Trophoblast cell (in vitro differentiated cells and primary cell): ENCODE measurements at regions not wholly inside any gene's neighbourhood (a gene's known extent, or its start where the extent isn't known, plus 50 kb on each side); places are given as distances from the start of the nearest gene placed in this dataset.

Source experiments
- DNase-seq, 2 donors: peaks; one replicate each; pipeline ENCODE4 v3.0.0-alpha.2; 2016
- H2AFZ ChIP-seq: 2 replicates; pipeline ENCODE4 v1.6.1; 2013; ENCODE audit warnings: low read length, moderate library complexity, mild to moderate bottlenecking; ENCODE audit not compliant: insufficient read depth, poor library complexity
- H2AK5ac ChIP-seq: 2 replicates; pipeline ENCODE4 v1.6.1; 2013; ENCODE audit warnings: mild to moderate bottlenecking, low read length
- H2BK120ac ChIP-seq: 2 replicates; pipeline ENCODE4 v1.6.1; 2013; ENCODE audit warnings: low read length, mild to moderate bottlenecking, moderate library complexity; ENCODE audit not compliant: insufficient read depth, poor library complexity
- H2BK12ac ChIP-seq: 2 replicates; pipeline ENCODE4 v1.6.1; 2013; ENCODE audit warnings: mild to moderate bottlenecking, low read length, moderate library complexity
- H2BK5ac ChIP-seq: 2 replicates; pipeline ENCODE4 v1.6.1; 2013; ENCODE audit warnings: low read length, low read depth, moderate library complexity, mild to moderate bottlenecking; ENCODE audit not compliant: poor library complexity
- H3K14ac ChIP-seq: 2 replicates; pipeline ENCODE4 v1.6.1; 2013; ENCODE audit warnings: mild to moderate bottlenecking, low read length
- H3K18ac ChIP-seq: 2 replicates; pipeline ENCODE4 v1.6.1; 2013; ENCODE audit warnings: mild to moderate bottlenecking, low read length
- H3K23ac ChIP-seq: 2 replicates; pipeline ENCODE4 v1.6.1; 2013; ENCODE audit warnings: low read length
- H3K27ac ChIP-seq: 2 replicates; pipeline ENCODE4 v1.5.1; 2013; ENCODE audit warnings: low read depth, mild to moderate bottlenecking, inconsistent platforms, low read length, moderate library complexity
- H3K27me3 ChIP-seq: 2 replicates; pipeline ENCODE4 v1.6.1; 2013; ENCODE audit warnings: inconsistent platforms, mild to moderate bottlenecking, low read length, moderate library complexity; ENCODE audit not compliant: insufficient read depth
- H3K36me3 ChIP-seq, 2 experiments: 1 replicate in 1 of 2; 2 replicates in 1 of 2; pipeline ENCODE4 v1.6.1; 2013; ENCODE audit warnings: low read length in 2 of 2, mild to moderate bottlenecking in 2 of 2, moderate library complexity in 1 of 2; ENCODE audit not compliant: insufficient read depth in 2 of 2, control insufficient read depth in 1 of 2
- H3K4ac ChIP-seq: 2 replicates; pipeline ENCODE4 v1.6.1; 2013; ENCODE audit warnings: low read depth, mild to moderate bottlenecking, low read length, moderate library complexity
- H3K4me1 ChIP-seq, 2 experiments: 1 replicate in 1 of 2; 2 replicates in 1 of 2; pipeline ENCODE4 v1.6.1; 2013; ENCODE audit warnings: low read length in 2 of 2, mild to moderate bottlenecking in 2 of 2, moderate library complexity in 1 of 2; ENCODE audit not compliant: insufficient read depth in 2 of 2, control insufficient read depth in 1 of 2
- H3K4me2 ChIP-seq: 2 replicates; pipeline ENCODE4 v1.6.1; 2013; ENCODE audit warnings: inconsistent platforms, mild to moderate bottlenecking, low read length, moderate library complexity
- H3K4me3 ChIP-seq: 2 replicates; pipeline ENCODE4 v1.5.1; 2013; ENCODE audit warnings: mild to moderate bottlenecking, low read depth, low read length, inconsistent platforms
- H3K79me1 ChIP-seq: one replicate; pipeline ENCODE4 v1.6.1; 2013; ENCODE audit warnings: low read length
- H3K79me2 ChIP-seq: 2 replicates; pipeline ENCODE4 v1.6.1; 2013; ENCODE audit warnings: low read length, mild to moderate bottlenecking; ENCODE audit not compliant: control insufficient read depth, insufficient read depth, poor library complexity
- H3K9ac ChIP-seq: 2 replicates; pipeline ENCODE4 v1.6.1; 2013; ENCODE audit warnings: mild to moderate bottlenecking, low read length
- H3K9me3 ChIP-seq: 2 replicates; pipeline ENCODE4 v1.6.1; 2013; ENCODE audit warnings: low read depth, mild to moderate bottlenecking, control low read depth, inconsistent platforms, low read length; ENCODE audit not compliant: insufficient read depth
- H4K12ac ChIP-seq: 2 replicates; pipeline ENCODE4 v1.6.1; 2013; ENCODE audit warnings: low read depth, mild to moderate bottlenecking, low read length, moderate library complexity
- H4K8ac ChIP-seq: 2 replicates; pipeline ENCODE4 v1.6.1; 2013; ENCODE audit warnings: low read depth, mild to moderate bottlenecking, low read length, moderate library complexity
- H4K91ac ChIP-seq: one replicate; pipeline ENCODE4 v1.6.1; 2013; ENCODE audit warnings: low read depth, mild to moderate bottlenecking, low read length, moderate library complexity
- WGBS: extraction: QIAGEN DNeasy Blood & Tissue Kit; methylation state at CpG from one replicate; pipeline ENCODE4 v1.1.7; 2013; ENCODE audit warnings: missing lambda C conversion rate; ENCODE audit not compliant: insufficient read length, insufficient coverage; ENCODE audit errors: extremely low coverage; 5-methylcytosine and 5-hydroxymethylcytosine counted together

DNA sequence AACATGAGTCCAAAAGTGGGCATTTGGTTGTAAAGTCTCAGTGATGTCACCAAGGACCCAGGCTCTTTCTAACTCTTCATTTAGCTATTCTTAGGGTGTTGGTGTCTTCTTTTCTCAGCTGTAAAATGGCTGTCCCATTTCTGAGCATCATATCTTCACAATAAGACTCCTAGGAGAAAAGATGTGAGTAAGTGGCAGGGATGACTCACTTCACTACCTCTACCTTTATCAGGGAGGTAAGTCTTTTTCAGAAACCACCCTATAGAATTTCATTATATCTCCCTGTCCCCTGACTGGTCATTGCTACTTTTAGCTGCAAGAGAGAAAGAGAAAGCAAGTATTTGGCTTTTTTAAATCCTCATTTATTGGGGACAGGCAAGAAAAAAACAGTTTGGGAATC, 300.2 kb upstream of the RBMS3 start:
- H3K27ac ChIP-seq, result no peak overlapping the region
- H3K4me1 ChIP-seq, result no peaks in the 10 kb centered on the region
- H3K4ac ChIP-seq, result no peak overlapping the region
- H3K4me2 ChIP-seq, result no peak overlapping the region
- H3K36me3 ChIP-seq, result no peaks in the 10 kb centered on the region
- no peak overlapping the region for H3K18ac ChIP-seq
- H4K12ac ChIP-seq, result no peak overlapping the region
- H2BK12ac ChIP-seq, result no peak overlapping the region
- no peaks in the 10 kb centered on the region for H3K79me2 ChIP-seq
- H3K9me3 ChIP-seq, result no peaks in the 10 kb centered on the region
- H2BK5ac ChIP-seq, result no peak overlapping the region
- H3K14ac ChIP-seq, result no peak overlapping the region
- H3K4me3 ChIP-seq, result no peak overlapping the region
- no peaks in the 10 kb centered on the region for H3K79me1 ChIP-seq
- H3K23ac ChIP-seq, result no peak overlapping the region
- no peak overlapping the region for H2AK5ac ChIP-seq
- DNase-seq, result no peak
- H2AFZ ChIP-seq, result no peak overlapping the region
- no peak overlapping the region for H4K8ac ChIP-seq
- H3K27me3 ChIP-seq, result no peaks in the 10 kb centered on the region
- no peak overlapping the region for H4K91ac ChIP-seq
- no peak overlapping the region for H2BK120ac ChIP-seq
- no peak overlapping the region for H3K9ac ChIP-seq

DNA sequence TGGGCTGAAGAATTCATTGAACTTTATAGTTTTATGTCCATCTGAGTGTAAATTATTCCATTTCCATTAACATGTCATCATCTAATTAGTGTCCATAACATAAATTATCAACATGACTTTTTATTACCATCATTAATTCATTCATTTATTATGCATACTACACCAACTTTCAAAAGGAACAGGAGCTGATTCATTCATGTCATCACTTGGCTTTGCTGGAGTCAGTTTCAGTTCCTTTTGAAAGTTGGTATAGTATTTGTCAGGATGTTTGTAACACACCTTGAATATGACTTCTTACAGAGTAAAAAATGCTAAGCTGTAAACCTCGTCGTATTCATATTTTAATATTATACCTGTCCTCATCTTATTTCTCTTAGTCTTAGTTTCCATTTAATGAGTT, 298.0 kb upstream of the RBMS3 start:
- Histone ChIP-seq H3K4me1 (no peaks in the 10 kb centered on the region), H3K9ac (no peak overlapping the region), H3K4me3 (no peak overlapping the region), H2BK120ac (no peak overlapping the region), H3K79me2 (no peaks in the 10 kb centered on the region), H3K23ac (no peak overlapping the region), H3K14ac (no peak overlapping the region), H3K27ac (no peak overlapping the region), H2BK12ac (no peak overlapping the region), H4K8ac (no peak overlapping the region), H3K79me1 (no peaks in the 10 kb centered on the region), H4K12ac (no peak overlapping the region), H2AK5ac (no peak overlapping the region), H3K27me3 (no peaks in the 10 kb centered on the region), H2BK5ac (no peak overlapping the region), H3K4ac (no peak overlapping the region), H3K4me2 (no peak overlapping the region), H3K36me3 (no peaks in the 10 kb centered on the region), H3K18ac (no peak overlapping the region), H3K9me3 (no peaks in the 10 kb centered on the region), H4K91ac (no peak overlapping the region), H2AFZ (no peak overlapping the region)
- no CpG with 5 or more reads among the region's 2 CpGs for WGBS
- DNase-seq, result no peak

- no peak overlapping the region for H2AK5ac ChIP-seq
- H2BK120ac ChIP-seq, result no peak overlapping the region
- H3K9me3 ChIP-seq, result no peaks in the 10 kb centered on the region
These were observed 293.9 kb upstream of the RBMS3 start for GRCh38 chr3:28986922-28987321.

DNA sequence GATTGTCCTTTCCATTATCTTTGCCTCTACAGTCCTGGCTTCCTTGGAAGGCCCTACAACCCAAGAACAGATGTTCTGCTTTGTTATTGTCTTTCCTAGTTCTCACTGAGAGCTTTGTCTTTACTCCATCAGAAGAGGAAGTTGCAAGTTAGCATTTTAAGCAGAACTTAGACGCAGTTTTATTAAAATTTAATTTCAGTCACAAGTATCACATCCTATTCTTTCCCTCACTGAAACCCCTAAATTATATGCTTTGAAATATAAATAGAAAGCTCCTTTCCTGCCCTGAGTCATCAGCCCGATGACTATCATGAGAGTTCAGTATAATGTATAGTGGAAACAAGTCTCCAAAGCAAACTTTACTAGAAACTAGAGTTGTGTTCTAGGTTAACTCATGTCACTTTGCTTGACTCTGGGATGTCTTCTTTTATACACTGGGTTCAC, 291.2 kb upstream of the RBMS3 start:
- H3K9me3 ChIP-seq, result no peaks in the 10 kb centered on the region
- no peak overlapping the region for H3K4me2 ChIP-seq
- no peak overlapping the region for H2AK5ac ChIP-seq
- H2BK12ac ChIP-seq, result no peak overlapping the region
- H3K4me3 ChIP-seq, result no peak overlapping the region
- H3K36me3 ChIP-seq, result no peaks in the 10 kb centered on the region
- H3K18ac ChIP-seq, result no peak overlapping the region
- peak in 1 of 2 donors; percentile 1 for DNase-seq
- no peak overlapping the region for H4K91ac ChIP-seq
- H2AFZ ChIP-seq, result no peak overlapping the region
- H3K27me3 ChIP-seq, result no peaks in the 10 kb centered on the region
- H3K4me1 ChIP-seq, result no peaks in the 10 kb centered on the region
- no peak overlapping the region for H2BK5ac ChIP-seq
- H3K14ac ChIP-seq, result no peak overlapping the region
- no peak overlapping the region for H2BK120ac ChIP-seq
- H4K12ac ChIP-seq, result no peak overlapping the region
- no peaks in the 10 kb centered on the region for H3K79me2 ChIP-seq
- no peak overlapping the region for H3K4ac ChIP-seq
- WGBS, result no CpG with 5 or more reads among the region's 2 CpGs
- peak overlapping the region; percentile 61 for H3K23ac ChIP-seq
- no peak overlapping the region for H3K9ac ChIP-seq
- no peak overlapping the region for H3K27ac ChIP-seq
- no peaks in the 10 kb centered on the region for H3K79me1 ChIP-seq
- no peak overlapping the region for H4K8ac ChIP-seq

More at GRCh38 chr3:28986922-28987321, 293.9 kb upstream of the RBMS3 start:
- Histone ChIP-seq H4K12ac (no peak overlapping the region), H3K4me2 (no peak overlapping the region), H3K27ac (no peak overlapping the region), H4K91ac (no peak overlapping the region), H3K9ac (no peak overlapping the region), H3K4me1 (no peaks in the 10 kb centered on the region), H3K23ac (no peak overlapping the region), H3K14ac (no peak overlapping the region), H3K79me2 (no peaks in the 10 kb centered on the region), H3K36me3 (no peaks in the 10 kb centered on the region), H3K4ac (no peak overlapping the region), H3K18ac (no peak overlapping the region), H3K79me1 (no peaks in the 10 kb centered on the region), H2BK5ac (no peak overlapping the region), H3K4me3 (no peak overlapping the region), H2BK12ac (no peak overlapping the region), H3K27me3 (no peaks in the 10 kb centered on the region), H4K8ac (no peak overlapping the region), H2AFZ (no peak overlapping the region)
- no peak for DNase-seq
